ENCODE measurements at regions not wholly inside any gene's neighbourhood (a gene's known extent, or its start where the extent isn't known, plus 50 kb on each side); places are given as distances from the start of the nearest gene placed in this dataset.

DNA sequence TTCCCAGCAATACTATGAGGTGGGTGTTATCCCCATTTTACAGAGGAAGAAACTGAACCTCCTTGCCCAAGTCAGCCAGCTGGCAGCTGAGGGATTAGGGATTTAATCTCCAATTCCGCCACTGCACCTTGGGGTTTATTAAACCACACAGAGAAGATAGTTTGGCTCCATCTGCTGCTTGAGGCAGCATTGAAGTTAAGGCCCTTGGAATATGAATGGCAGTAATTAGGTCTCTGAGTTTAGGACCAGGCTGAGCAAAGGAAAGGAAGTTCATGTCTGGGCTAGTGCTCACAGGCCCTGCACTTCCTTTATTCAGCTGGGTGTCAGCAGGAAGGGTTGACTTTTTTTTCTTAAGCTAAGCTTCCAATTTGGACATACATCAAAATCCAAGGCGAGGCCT is 86.9 kb upstream of the GDNF start:
- intact Hi-C loops (cut with micrococcal nuclease; ENCODE audit: unreplicated experiment) = no loop called here
- H3K9me3 ChIP-seq (ENCODE audit: low read length) = no peaks in the 10 kb centered on the region
- no peaks in the 10 kb centered on the region for H3K4me1 ChIP-seq (ENCODE audit: insufficient read depth, low read length, poor library complexity, severe bottlenecking)
- no peak overlapping the region for H2AFZ ChIP-seq (ENCODE audit: low read length)
- no peaks in the 10 kb centered on the region for H4K20me1 ChIP-seq (ENCODE audit: insufficient read depth, low read length)
- no peaks in the 10 kb centered on the region for H3K79me2 ChIP-seq (ENCODE audit: insufficient read depth, low read depth, low read length)
- H3K9me2 ChIP-seq (ENCODE audit: insufficient read depth, low read length) = no peaks in the 10 kb centered on the region
- no peaks in the 10 kb centered on the region for H3K36me3 ChIP-seq (ENCODE audit: insufficient read depth, low read length)
- no peak for DNase-seq (ENCODE audit: low spot score)
- H3K4me3 ChIP-seq (ENCODE audit: low read depth, low read length, poor library complexity, severe bottlenecking) = no peak overlapping the region
- ChIA-PET CTCF (ENCODE audit: unreplicated experiment) (no interaction called here), POLR2A (interaction anchor here (0.6 kb wide), 1 partner anchor 1321 kb away, joined by 4 read pairs; no protein-coding TSS in a partner anchor)
- no TSS peak for BruUV-seq (replicated peaks)
- no peak overlapping the region for H3K27ac ChIP-seq (ENCODE audit: low read depth, low read length, poor library complexity, severe bottlenecking)
- TF ChIP-seq EZH2phosphoT487 (IDR thresholded peaks at IDR 0.05; ENCODE audit: borderline replicate concordance, low read depth, low read length) = no peak
- TF ChIP-seq, protein P1, sequence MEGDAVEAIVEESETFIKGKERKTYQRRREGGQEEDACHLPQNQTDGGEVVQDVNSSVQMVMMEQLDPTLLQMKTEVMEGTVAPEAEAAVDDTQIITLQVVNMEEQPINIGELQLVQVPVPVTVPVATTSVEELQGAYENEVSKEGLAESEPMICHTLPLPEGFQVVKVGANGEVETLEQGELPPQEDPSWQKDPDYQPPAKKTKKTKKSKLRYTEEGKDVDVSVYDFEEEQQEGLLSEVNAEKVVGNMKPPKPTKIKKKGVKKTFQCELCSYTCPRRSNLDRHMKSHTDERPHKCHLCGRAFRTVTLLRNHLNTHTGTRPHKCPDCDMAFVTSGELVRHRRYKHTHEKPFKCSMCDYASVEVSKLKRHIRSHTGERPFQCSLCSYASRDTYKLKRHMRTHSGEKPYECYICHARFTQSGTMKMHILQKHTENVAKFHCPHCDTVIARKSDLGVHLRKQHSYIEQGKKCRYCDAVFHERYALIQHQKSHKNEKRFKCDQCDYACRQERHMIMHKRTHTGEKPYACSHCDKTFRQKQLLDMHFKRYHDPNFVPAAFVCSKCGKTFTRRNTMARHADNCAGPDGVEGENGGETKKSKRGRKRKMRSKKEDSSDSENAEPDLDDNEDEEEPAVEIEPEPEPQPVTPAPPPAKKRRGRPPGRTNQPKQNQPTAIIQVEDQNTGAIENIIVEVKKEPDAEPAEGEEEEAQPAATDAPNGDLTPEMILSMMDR (conservative IDR thresholded peaks at IDR 0.05; ENCODE audit: low read length) = no peak
- H3K4me2 ChIP-seq (ENCODE audit: low read length) = no peak overlapping the region

DNA sequence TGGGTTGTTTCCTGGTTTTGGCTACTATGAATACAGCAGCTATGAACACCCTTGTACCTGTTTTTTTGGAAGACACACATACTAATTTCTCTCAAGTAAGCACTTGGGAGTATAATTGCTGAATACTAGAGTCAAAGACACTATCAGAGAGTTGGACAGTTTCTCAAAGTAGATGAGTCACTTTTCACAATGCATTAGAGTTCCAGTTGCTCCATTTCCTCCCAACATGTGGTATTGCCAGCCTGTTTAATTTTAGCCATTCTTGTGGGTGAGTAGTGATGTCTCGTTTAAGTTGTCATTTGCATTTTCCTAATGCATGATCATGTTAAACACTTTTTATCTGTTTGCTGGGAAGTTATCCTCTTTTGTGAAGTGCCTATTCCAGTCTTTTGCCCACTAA is 81.6 kb upstream of the GDNF start:
- no TSS peak for BruUV-seq (replicated peaks)
- no peaks in the 10 kb centered on the region for H3K9me2 ChIP-seq (ENCODE audit: insufficient read depth, low read length)
- no peak overlapping the region for H3K27ac ChIP-seq (ENCODE audit: low read depth, low read length, poor library complexity, severe bottlenecking)
- CTCF ChIA-PET (ENCODE audit: unreplicated experiment) = no interaction called here
- TF ChIP-seq, protein P1 (conservative IDR thresholded peaks at IDR 0.05; ENCODE audit: low read length) = no peak
- no peak for TF ChIP-seq EZH2phosphoT487 (IDR thresholded peaks at IDR 0.05; ENCODE audit: borderline replicate concordance, low read depth, low read length)
- no peaks in the 10 kb centered on the region for H3K36me3 ChIP-seq (ENCODE audit: insufficient read depth, low read length)
- H3K9me3 ChIP-seq (ENCODE audit: low read length) = no peaks in the 10 kb centered on the region
- no peak overlapping the region for H2AFZ ChIP-seq (ENCODE audit: low read length)
- intact Hi-C loops (cut with micrococcal nuclease; ENCODE audit: unreplicated experiment) = no loop called here
- no peak overlapping the region for H3K4me2 ChIP-seq (ENCODE audit: low read length)
- H4K20me1 ChIP-seq (ENCODE audit: insufficient read depth, low read length) = no peaks in the 10 kb centered on the region
- no peaks in the 10 kb centered on the region for H3K4me1 ChIP-seq (ENCODE audit: insufficient read depth, low read length, poor library complexity, severe bottlenecking)
- no peaks in the 10 kb centered on the region for H3K79me2 ChIP-seq (ENCODE audit: insufficient read depth, low read depth, low read length)
- POLR2A ChIA-PET = no interaction called here
- DNase-seq (ENCODE audit: low spot score) = no peak
- no peak overlapping the region for H3K4me3 ChIP-seq (ENCODE audit: low read depth, low read length, poor library complexity, severe bottlenecking)

DNA sequence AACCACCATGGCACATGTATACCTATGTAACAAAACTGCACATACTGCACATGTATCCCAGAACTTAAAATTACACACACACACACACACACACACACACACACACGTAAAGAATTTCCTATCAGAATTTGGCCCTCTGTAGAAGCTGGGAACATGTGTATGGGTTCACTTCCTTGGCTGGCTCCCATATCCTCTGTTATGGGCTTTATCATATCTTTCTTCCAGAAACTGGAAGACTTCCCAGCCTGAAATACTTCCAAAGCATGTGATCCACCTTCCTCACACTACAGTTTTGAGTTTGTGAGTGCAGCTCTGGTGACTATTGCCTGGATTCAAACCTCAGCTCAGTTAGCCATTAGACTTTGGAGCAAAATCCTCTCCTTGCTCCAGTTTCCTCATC is 78.6 kb upstream of the GDNF start:
- intact Hi-C loops (cut with micrococcal nuclease; ENCODE audit: unreplicated experiment) = no loop called here
- no peaks in the 10 kb centered on the region for H3K79me2 ChIP-seq (ENCODE audit: insufficient read depth, low read depth, low read length)
- H3K9me3 ChIP-seq (ENCODE audit: low read length) = no peaks in the 10 kb centered on the region
- TF ChIP-seq EZH2phosphoT487 (IDR thresholded peaks at IDR 0.05; ENCODE audit: borderline replicate concordance, low read depth, low read length) = no peak
- TF ChIP-seq, protein P1 (conservative IDR thresholded peaks at IDR 0.05; ENCODE audit: low read length) = no peak
- no peaks in the 10 kb centered on the region for H4K20me1 ChIP-seq (ENCODE audit: insufficient read depth, low read length)
- H3K27ac ChIP-seq (ENCODE audit: low read depth, low read length, poor library complexity, severe bottlenecking) = no peak overlapping the region
- no TSS peak for BruUV-seq (replicated peaks)
- H3K9me2 ChIP-seq (ENCODE audit: insufficient read depth, low read length) = no peaks in the 10 kb centered on the region
- no peak overlapping the region for H2AFZ ChIP-seq (ENCODE audit: low read length)
- ChIA-PET CTCF (ENCODE audit: unreplicated experiment) (no interaction called here), POLR2A (interaction anchor here (1.0 to 1.1 kb wide), 2 partner anchors 9 to 55 kb away, joined by 4 to 5 read pairs; no protein-coding TSS in a partner anchor)
- H3K4me3 ChIP-seq (ENCODE audit: low read depth, low read length, poor library complexity, severe bottlenecking) = no peak overlapping the region
- H3K36me3 ChIP-seq (ENCODE audit: insufficient read depth, low read length) = no peaks in the 10 kb centered on the region
- H3K4me1 ChIP-seq (ENCODE audit: insufficient read depth, low read length, poor library complexity, severe bottlenecking) = no peaks in the 10 kb centered on the region
- no peak overlapping the region for H3K4me2 ChIP-seq (ENCODE audit: low read length)
- DNase-seq (ENCODE audit: low spot score) = no peak

Measured in OCI-LY7 (cell line).